SK-MEL-5 (cell line): ENCODE measurements at regions not wholly inside any gene's neighbourhood (a gene's known extent, or its start where the extent isn't known, plus 50 kb on each side); places are given as distances from the start of the nearest gene placed in this dataset.

Experiments used
- DNase-seq: peaks from one replicate; pipeline ENCODE4 v3.0.0-alpha.2; 2016; ENCODE audit warnings: low read depth, low spot score
- in situ Hi-C: cut with HindIII; loops from 2 replicates; pipeline ENCODE4 v1.10.0; 2016; ENCODE audit warnings: low sequenced_read_pairs, high pct_unique_total_duplicates, low pct_unique_long_range_greater_than_20kb

- in situ Hi-C loops: no loop called here
- no peak for DNase-seq
These were observed 498.0 kb upstream of the CELF2 start for GRCh38 chr10:10519674-10520073.

GRCh38 chr10:10520491-10521385, 496.9 kb upstream of the CELF2 start:
- in situ Hi-C loops: no loop called here
- DNase-seq: no peak

GRCh38 chr10:10526846-10527245, 490.8 kb upstream of the CELF2 start:
- in situ Hi-C loops: no loop called here
- DNase-seq: no peak

- in situ Hi-C loops: no loop called here
- DNase-seq: no peak
These were observed 489.7 kb upstream of the CELF2 start for GRCh38 chr10:10527861-10528562.

GRCh38 chr10:10528563-10528910, 489.1 kb upstream of the CELF2 start:
- in situ Hi-C loops: no loop called here
- DNase-seq: no peak

GRCh38 chr10:10530313-10530712, 487.4 kb upstream of the CELF2 start:
- DNase-seq: no peak
- in situ Hi-C loops: no loop called here

GRCh38 chr10:10532236-10532635, 485.4 kb upstream of the CELF2 start:
- in situ Hi-C loops: no loop called here
- no peak for DNase-seq

- no peak for DNase-seq
- in situ Hi-C loops: no loop called here
These were observed 484.8 kb upstream of the CELF2 start for GRCh38 chr10:10532826-10533225.

- in situ Hi-C loops: no loop called here
These were observed 484.2 kb upstream of the CELF2 start for GRCh38 chr10:10533437-10533836.

GRCh38 chr10:10538326-10538725, 479.3 kb upstream of the CELF2 start:
- in situ Hi-C loops: no loop called here
- DNase-seq: no peak

More at GRCh38 chr10:10533437-10533836, 484.2 kb upstream of the CELF2 start:
- DNase-seq: no peak

GRCh38 chr10:10540398-10540797, 477.3 kb upstream of the CELF2 start:
- in situ Hi-C loops: no loop called here
- no peak for DNase-seq

GRCh38 chr10:10542477-10542876, 475.2 kb upstream of the CELF2 start:
- DNase-seq: no peak
- in situ Hi-C loops: no loop called here

- in situ Hi-C loops: no loop called here
- DNase-seq: no peak
These were observed 472.8 kb upstream of the CELF2 start for GRCh38 chr10:10544890-10545289.

- no peak for DNase-seq
- in situ Hi-C loops: no loop called here
These were observed 471.9 kb upstream of the CELF2 start for GRCh38 chr10:10545771-10546170.

- DNase-seq: no peak
- in situ Hi-C loops: no loop called here
These were observed 465.9 kb upstream of the CELF2 start for GRCh38 chr10:10551596-10552301.

- DNase-seq: no peak
- in situ Hi-C loops: no loop called here
These were observed 464.7 kb upstream of the CELF2 start for GRCh38 chr10:10552948-10553347.

- in situ Hi-C loops: no loop called here
- DNase-seq: no peak
These were observed 453.4 kb upstream of the CELF2 start for GRCh38 chr10:10564081-10564794.

GRCh38 chr10:10576937-10577336, 440.7 kb upstream of the CELF2 start:
- in situ Hi-C loops: no loop called here
- no peak for DNase-seq
